Upper lobe of left lung (tissue), 4 donors: ENCODE measurements at regions not wholly inside any gene's neighbourhood (a gene's known extent, or its start where the extent isn't known, plus 50 kb on each side); places are given as distances from the start of the nearest gene placed in this dataset.

Experiments used
- CTCF ChIP-seq, 6 experiments: fragments of 450-650 bp in 4 of 6; fragments of 200-600 bp in 2 of 6; sonication (generic) in 2 of 6; IDR thresholded peaks; one replicate each; pipeline ENCODE4 v1.5.1; 2016 to 2019; ENCODE audit warnings: antibody characterized with exemption in 6 of 6
- POLR2A ChIP-seq, 4 donors: fragments of 450-650 bp; IDR thresholded peaks; one replicate each; pipeline ENCODE4 v1.5.1; 2016 to 2017; ENCODE audit warnings: antibody characterized with exemption in 4 of 4, mild to moderate bottlenecking in 2 of 4

GRCh38 chr4:186932631-186933187 lies 209.1 kb upstream of the FAT1 start:
- TF ChIP-seq CTCF (IDR thresholded peaks at IDR 0.05), result no peak
- no peak for TF ChIP-seq POLR2A (IDR thresholded peaks at IDR 0.05)
